ENCODE measurements at regions not wholly inside any gene's neighbourhood (a gene's known extent, or its start where the extent isn't known, plus 50 kb on each side); places are given as distances from the start of the nearest gene placed in this dataset.
"Not testable (repeated sequence)": the region's sequence is repeated elsewhere in the genome, so short reads cannot be mapped to it uniquely, and the experiment has no call there.

GRCh38 chr2:234249034-234249735, 198.7 kb downstream of the SPP2 start:
- no peak for DNase-seq (ENCODE audit: low read depth, low spot score)

DNA sequence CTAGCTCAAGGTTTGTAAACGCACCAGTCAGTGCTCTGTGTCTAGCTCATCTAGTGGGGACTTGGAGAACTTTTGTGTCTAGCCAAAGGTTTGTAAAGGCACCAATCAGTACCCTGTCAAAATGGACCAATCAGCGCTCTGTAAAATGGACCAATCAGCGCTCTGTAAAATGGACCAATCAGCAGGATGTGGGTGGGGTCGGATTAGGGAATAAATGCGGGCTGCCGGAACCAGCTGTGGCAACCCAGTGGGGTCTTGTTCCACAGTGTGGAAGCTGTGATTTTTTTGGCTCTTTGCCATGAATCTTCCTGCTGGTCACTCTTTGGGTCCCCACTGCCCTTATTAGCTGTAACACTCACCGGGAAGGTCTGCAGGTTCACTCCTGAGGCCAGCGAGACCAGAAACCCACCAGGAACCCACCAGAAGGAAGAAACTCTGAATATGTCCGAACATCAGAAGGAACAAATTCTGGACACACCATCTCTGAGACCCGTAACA, 197.8 kb downstream of the SPP2 start:
- not testable (repeated sequence) for DNase-seq (ENCODE audit: low read depth, low spot score)

DNA sequence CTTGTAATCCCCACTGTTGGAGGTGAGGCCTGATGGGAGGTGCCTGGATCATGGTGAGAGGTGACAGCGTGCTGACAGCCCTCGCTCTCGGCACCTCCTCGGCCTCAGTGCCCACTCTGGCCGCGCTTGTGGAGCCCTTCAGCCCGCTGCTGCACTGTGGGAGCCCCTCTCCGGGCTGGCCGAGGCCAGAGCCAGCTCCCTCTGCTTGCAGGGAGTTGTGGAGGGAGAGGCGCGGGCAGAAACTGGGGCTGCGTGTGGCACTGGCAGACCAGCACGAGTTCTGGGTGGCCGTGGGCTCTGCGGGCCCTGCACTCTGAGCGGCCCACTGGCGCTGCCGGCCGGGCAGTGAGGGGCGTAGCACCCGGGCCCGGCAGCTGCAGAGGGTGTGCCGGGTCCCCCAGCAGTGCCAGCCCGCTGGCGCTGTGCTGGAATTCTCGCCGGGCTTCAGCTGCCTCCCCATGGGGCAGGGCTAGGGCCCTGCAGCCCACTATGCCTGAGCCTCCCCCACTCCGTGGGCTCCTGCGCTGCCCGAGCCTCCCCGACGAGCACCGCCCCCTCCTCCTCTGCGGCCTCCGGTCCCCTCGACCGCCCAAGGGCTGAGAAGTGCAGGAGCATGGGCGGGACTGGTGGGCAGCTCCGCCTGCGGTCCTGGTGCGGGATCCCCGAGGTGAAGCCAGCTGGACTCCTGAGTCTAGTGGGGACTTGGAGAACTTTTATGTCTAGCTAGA, 197.1 kb downstream of the SPP2 start:
- no peak for DNase-seq (ENCODE audit: low read depth, low spot score)

GRCh38 chr2:234245945-234246344, 195.4 kb downstream of the SPP2 start:
- DNase-seq (ENCODE audit: low read depth, low spot score), result no peak

DNA sequence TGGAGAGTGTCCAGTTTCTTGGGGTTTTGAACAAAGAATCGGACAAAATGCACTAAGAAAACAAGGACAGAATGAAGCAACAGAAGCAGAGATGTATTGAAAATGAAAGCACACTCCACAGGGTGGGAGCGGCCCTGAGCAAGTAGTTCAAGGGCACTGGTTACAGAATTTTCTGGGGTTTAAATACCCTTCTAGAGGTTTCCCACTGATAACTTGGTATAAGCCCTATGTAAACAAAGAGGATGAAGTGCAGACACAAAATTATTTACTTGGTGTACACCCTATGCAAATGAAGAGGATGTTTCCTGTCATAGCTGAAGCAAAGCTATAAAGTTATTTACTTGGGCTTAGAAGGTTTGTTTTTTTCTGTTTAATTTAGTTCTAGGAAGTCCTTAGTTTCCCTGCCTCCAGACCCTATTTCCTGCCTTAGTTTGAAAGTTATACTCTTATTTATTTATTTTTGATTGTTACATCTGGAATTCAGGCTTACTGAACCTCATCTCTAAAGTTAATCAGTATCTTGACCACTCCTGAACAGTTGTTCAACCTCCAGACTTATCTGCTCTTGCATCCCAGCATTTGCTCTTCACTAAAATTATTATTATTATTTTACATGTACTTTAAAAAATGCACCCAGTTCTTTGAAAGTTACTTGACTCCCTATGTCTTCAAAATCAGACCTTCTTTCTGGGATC, 193.5 kb downstream of the SPP2 start:
- DNase-seq (ENCODE audit: low read depth, low spot score), result no peak

- DNase-seq (ENCODE audit: low read depth, low spot score), result no peak
Observed at GRCh38 chr2:234242459-234242836, 191.9 kb downstream of the SPP2 start.

DNA sequence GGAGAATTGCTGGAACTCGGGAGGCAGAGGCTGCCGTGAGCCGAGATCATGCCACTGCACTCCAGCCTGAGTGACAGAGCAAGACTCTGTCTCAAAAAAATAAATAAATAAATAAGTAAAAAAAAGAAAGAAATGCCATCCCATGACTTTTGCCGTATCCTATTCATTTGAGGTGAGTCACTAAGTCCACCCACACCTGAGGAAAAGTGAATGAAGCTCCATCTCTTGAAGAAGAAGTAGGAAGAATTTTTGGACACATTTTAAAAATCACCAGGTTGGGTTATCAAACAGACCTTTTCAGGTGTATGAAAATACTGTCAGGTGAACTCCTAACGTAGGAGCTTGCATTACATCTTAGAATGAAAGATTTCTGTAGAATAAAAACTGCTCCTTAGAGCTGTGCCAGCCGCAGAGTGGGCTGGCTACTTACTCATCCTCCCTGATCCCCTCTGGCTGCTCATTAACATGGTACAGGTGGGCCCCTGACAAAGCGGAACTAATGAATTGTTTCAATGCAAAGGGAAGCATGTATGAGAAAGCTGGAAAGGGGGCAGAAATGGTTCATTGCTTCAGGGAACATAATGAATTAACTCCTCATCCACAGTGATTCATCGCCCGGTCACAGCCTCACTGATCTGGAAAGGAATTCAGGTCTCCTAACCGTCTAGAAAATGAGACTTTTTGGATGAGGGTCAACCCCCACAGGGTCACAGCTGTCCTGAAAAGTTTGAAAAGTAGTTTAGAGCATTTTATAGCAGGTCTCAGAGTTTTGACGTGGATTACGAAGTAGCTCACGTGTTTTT, 191.4 kb downstream of the SPP2 start:
- no peak for DNase-seq (ENCODE audit: low read depth, low spot score)

GRCh38 chr2:234240917-234241316, 190.4 kb downstream of the SPP2 start:
- no peak for DNase-seq (ENCODE audit: low read depth, low spot score)

- DNase-seq (ENCODE audit: low read depth, low spot score), result no peak
Observed at GRCh38 chr2:234235191-234235590, 184.7 kb downstream of the SPP2 start.

DNA sequence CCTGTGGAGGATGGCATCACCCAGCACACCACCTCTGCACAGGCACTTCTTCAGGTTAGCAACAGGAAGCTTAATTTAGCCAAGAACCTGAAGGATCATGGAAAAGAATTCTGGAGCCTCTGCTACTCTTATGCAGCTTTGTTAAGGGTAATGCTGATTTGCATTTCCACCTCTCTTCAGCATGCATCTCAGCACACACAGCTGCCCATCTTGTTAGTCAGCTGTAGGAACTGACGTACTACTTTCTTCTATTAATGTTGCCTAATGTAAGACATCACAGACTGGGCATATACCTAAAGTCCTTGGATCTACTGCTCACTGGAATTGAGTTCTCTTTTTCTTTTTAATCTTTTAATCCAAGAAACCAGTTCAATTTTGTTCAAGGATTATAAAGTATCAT, 181.0 kb downstream of the SPP2 start:
- DNase-seq (ENCODE audit: low read depth, low spot score), result no peak

- no peak for DNase-seq (ENCODE audit: low read depth, low spot score)
Observed at GRCh38 chr2:234219046-234219310, 168.5 kb downstream of the SPP2 start.

- no peak for DNase-seq (ENCODE audit: low read depth, low spot score)
Observed at GRCh38 chr2:234218266-234219045, 168.0 kb downstream of the SPP2 start.

DNA sequence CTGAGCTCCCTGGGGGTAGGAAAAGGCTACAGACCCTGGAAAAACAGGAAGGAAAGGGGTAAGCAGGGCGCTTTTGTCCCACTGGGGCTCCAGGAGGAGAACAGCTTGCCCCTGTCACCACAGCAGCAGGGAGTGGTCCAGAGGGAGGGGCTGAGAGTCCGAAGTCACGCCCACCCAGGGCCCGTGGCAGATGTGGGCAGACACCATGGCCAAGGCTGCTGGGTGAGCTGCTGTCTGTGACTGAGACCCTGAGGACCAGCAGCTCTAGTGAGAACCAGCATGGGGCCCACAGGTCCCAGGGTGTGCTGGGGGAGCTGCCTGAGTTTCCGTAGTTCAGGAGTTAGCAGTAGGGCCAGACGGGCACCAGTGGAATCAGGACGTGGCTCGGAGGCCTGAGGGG, 162.0 kb downstream of the SPP2 start:
- DNase-seq (ENCODE audit: low read depth, low spot score), result no peak

DNA sequence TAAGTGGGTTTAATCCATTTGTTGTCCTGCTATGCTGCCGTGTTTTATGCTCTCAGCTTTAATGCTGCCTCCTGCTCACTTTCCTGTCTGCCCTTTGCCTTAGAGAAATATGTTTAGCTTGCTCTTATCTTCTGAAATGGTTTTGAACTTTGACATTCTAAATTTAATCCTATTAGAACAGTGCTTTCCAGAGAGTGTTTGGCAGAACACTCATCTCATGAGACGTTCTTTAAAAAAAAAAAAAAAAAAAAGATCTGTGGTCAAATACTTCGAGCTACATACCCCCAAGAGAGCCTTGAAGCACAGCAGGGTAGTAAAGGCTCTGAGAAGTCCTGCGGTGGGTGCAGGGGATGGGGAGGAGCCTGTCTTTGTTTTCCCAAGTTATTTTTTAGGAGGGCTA, 161.3 kb downstream of the SPP2 start:
- DNase-seq (ENCODE audit: low read depth, low spot score), result no peak

GRCh38 chr2:234206738-234207137, 156.2 kb downstream of the SPP2 start:
- no peak for DNase-seq (ENCODE audit: low read depth, low spot score)

DNA sequence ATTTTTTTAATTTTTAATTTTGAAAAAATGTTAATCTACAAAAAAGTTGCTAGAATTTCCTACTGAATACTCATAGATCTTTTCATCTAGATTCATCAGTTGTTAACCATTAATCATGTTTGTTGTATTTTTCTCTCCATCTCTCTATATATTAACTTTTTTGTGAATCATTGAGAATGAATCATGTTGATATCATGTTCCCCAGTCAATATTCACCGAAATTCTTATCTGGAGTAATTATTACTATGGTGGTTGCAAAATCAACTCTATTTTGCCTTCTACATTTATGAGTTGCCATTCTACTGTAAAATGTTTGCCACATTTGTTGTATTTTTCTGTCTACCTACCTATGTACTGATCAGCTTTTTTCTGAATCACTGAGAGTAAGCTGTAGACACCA, 154.0 kb downstream of the SPP2 start:
- no peak for DNase-seq (ENCODE audit: low read depth, low spot score)

DNA sequence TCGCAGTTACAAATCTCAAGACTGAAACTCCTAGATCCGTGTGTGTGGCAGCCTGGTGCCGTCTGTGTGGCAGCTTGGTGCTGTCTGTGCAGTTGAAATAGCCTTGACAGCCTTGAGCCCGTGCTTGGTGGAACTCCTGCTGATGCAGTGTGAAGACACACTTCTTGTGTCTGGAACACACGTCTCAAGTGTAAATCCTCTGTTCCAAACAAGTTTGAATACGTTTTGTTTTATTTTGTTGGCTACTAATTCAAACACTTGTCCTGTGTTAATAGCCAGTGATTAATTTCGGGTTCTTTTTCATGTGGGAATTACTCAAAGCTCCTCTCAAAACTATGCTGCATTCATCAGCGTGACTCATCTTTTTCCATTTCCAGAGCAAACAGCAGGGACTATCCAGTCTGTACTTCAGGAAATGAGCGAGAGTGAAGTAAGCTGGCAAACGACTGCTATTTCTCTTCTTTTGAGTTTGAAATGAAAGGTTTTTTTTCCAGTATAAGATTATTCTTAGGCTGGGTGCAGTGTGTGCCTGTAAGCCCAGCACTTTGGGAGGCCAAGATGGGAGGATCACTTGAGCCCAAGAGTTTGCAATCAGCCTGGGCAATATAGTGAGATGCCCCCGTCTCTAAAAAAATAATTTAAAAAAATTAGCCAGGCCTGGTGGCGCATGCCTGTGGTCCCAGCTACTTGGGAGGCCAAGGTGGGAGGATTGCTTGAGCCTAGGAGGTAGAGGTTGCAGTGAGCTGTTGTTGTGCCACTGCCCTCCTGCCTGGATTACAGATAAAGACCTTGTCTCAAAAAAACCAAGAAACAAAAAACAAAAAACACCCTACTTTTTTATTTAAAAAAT, 152.9 kb downstream of the SPP2 start:
- DNase-seq (ENCODE audit: low read depth, low spot score), result no peak

- no peak for DNase-seq (ENCODE audit: low read depth, low spot score)
Observed at GRCh38 chr2:234202601-234203000, 152.1 kb downstream of the SPP2 start.

DNA sequence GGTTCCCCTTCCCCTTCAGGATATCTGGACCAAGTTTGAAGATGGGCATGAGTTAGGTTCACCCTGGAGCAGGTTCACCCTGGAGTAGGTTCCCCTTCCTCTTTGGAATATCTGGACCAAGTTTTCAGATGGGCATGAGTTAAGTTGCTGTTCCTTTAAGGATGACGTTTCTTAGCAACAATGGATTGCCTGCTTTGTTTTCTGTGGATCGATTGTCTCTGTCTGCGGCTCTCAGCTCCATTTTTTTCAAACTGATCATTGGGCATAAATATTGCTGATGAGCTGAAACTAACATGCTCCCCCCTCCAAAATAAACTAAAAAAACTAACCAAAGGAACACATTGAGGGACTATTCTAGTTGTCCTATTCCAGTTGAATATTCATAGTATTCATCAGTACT, 149.5 kb downstream of the SPP2 start:
- DNase-seq (ENCODE audit: low read depth, low spot score), result no peak

- no peak for DNase-seq (ENCODE audit: low read depth, low spot score)
Observed at GRCh38 chr2:234198976-234199375, 148.5 kb downstream of the SPP2 start.
